22Rv1 (cell line): ENCODE measurements at regions not wholly inside any gene's neighbourhood (a gene's known extent, or its start where the extent isn't known, plus 50 kb on each side); places are given as distances from the start of the nearest gene placed in this dataset.

ENCODE experiments used
- ZFX ChIP-seq: fragments of 450-650 bp; IDR thresholded peaks from 2 replicates; pipeline ENCODE4 v1.6.1; 2017; ENCODE audit warnings: antibody characterized with exemption, borderline replicate concordance
- TF ChIP-seq, protein P1 (sequence below): fragments of 450-650 bp; IDR thresholded peaks from 2 replicates; pipeline ENCODE4 v1.5.1; 2017; ENCODE audit warnings: mild to moderate bottlenecking

DNA sequence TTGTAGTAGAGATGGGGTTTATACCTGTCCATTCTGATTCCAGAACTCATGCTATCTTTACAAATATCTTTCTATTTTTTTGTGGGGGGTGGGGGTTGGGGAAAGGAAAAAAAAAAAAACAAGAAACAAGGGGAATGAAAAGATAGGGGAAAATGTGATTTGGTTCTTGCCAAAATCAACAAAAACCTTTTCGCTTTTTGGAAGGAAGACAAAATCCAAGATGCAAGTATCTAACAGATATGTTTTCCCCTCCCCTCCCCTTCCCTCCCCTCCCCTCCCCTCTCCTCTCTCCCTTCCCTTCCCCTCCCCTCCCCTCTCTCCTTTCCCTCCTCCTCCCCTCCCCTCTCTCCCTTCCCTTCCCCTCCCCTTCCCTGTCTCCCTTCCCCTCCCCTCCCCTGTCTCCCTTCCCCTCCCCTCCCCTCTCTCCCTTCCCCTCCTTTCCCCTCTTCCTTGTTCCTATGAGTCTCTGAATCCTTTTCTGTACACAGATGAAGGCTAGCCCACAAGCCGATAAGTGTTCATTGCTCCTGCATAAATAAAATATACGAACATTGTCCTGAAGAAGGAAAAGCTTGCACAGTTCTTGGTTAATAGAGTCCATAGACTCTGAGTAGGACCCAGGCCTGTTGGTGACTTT is 551.9 kb downstream of the EDEM1 start:
- TF ChIP-seq, protein P1, sequence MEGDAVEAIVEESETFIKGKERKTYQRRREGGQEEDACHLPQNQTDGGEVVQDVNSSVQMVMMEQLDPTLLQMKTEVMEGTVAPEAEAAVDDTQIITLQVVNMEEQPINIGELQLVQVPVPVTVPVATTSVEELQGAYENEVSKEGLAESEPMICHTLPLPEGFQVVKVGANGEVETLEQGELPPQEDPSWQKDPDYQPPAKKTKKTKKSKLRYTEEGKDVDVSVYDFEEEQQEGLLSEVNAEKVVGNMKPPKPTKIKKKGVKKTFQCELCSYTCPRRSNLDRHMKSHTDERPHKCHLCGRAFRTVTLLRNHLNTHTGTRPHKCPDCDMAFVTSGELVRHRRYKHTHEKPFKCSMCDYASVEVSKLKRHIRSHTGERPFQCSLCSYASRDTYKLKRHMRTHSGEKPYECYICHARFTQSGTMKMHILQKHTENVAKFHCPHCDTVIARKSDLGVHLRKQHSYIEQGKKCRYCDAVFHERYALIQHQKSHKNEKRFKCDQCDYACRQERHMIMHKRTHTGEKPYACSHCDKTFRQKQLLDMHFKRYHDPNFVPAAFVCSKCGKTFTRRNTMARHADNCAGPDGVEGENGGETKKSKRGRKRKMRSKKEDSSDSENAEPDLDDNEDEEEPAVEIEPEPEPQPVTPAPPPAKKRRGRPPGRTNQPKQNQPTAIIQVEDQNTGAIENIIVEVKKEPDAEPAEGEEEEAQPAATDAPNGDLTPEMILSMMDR, result no peak
- TF ChIP-seq ZFX, result no peak
